GM12878 (cell line): ENCODE measurements at regions not wholly inside any gene's neighbourhood (a gene's known extent, or its start where the extent isn't known, plus 50 kb on each side); places are given as distances from the start of the nearest gene placed in this dataset.

Experiments used
- ATAC-seq: fragments of 200-7000 bp; cut with Tn5 transposase; 3 replicates; pipeline ENCODE4 v1.9.1; 2020; ENCODE audit warnings: mild to moderate bottlenecking, moderate library complexity
- BruUV-seq: library from RNA; stranded (reverse); fragments of 400-500 nt; replicated peaks from 2 replicates; lab custom pipeline; 2021; lab: Mats Ljungman, UMichigan
- CTCF ChIA-PET: fragments of 300-600 bp; sonication (Branson Sonifier 250); formaldehyde crosslinking; extraction: SDS; loops from one replicate; lab custom pipeline; 2021; ENCODE audit warnings: inconsistent platforms; lab: Yijun Ruan, JAX
- POLR2A ChIA-PET: fragments of 350-600 bp; formaldehyde crosslinking; extraction: SDS; loops from one replicate; lab custom pipeline; 2021; ENCODE audit warnings: inconsistent platforms; lab: Charles Lee
- RAD21 ChIA-PET: fragments of 300-600 bp; sonication (Branson Sonifier 250); formaldehyde crosslinking; loops from one replicate; lab custom pipeline; 2023; ENCODE audit warnings: antibody characterized with exemption; ENCODE audit not compliant: unreplicated experiment; lab: Charles Lee
- SMC1A ChIA-PET: fragments of 300-600 bp; sonication (Branson Sonifier 250); formaldehyde crosslinking; loops from one replicate; lab custom pipeline; 2023; ENCODE audit not compliant: unreplicated experiment, uncharacterized antibody; lab: Charles Lee
- DNase-seq: peaks from one replicate; pipeline ENCODE4 v3.0.0-alpha.2; 2011; ENCODE audit warnings: low read depth, low spot score
- FAIRE-seq: peaks from 3 replicates; lab custom pipeline; 2011; peaks lifted over from hg19 to GRCh38; lab: Jason Lieb, UNC
- H2AFZ ChIP-seq: 2 replicates; pipeline ENCODE4 v1.6.0; 2011; ENCODE audit warnings: low read depth, low read length, control low read depth; ENCODE audit not compliant: control insufficient read depth
- H3K27ac ChIP-seq: 2 replicates; pipeline ENCODE4 v1.5.1; 2011; ENCODE audit warnings: control low read depth; ENCODE audit not compliant: control insufficient read depth, insufficient read depth
- H3K27me3 ChIP-seq, 2 experiments: replicated peaks in 1 of 2; 2 replicates each; pipeline versions ENCODE4 v1.6.0 to v1.6.1; 2011; ENCODE audit warnings: low read length in 1 of 2; ENCODE audit not compliant: control insufficient read depth in 2 of 2, insufficient read depth in 2 of 2
- H3K36me3 ChIP-seq, 2 experiments: 2 replicates each; pipeline ENCODE4 v1.5.1; 2011; ENCODE audit warnings: low read length in 1 of 2; ENCODE audit not compliant: control insufficient read depth in 2 of 2, insufficient read depth in 2 of 2
- H3K4me1 ChIP-seq: 2 replicates; pipeline ENCODE4 v1.6.1; 2011; ENCODE audit warnings: mild to moderate bottlenecking, low read length, moderate library complexity, mixed read lengths; ENCODE audit not compliant: control insufficient read depth, insufficient read depth
- H3K4me2 ChIP-seq: 2 replicates; pipeline ENCODE4 v1.6.0; 2011; ENCODE audit warnings: control low read depth; ENCODE audit not compliant: control insufficient read depth, insufficient read depth
- H3K4me3 ChIP-seq: fragments of 200-600 bp; sonication (generic); 2 replicates; pipeline ENCODE4 v1.5.1; 2016
- H3K79me2 ChIP-seq: 2 replicates; pipeline ENCODE4 v1.6.0; 2011; ENCODE audit warnings: low read length; ENCODE audit not compliant: control insufficient read depth, insufficient read depth
- H3K9ac ChIP-seq: 2 replicates; pipeline ENCODE4 v1.8.0; 2011; ENCODE audit warnings: low read length, control low read depth, mixed read lengths; ENCODE audit not compliant: control insufficient read depth, insufficient read depth
- H3K9me3 ChIP-seq: replicated peaks from 3 replicates; pipeline ENCODE4 v1.5.1; 2011; ENCODE audit warnings: mild to moderate bottlenecking, low read length; ENCODE audit not compliant: control insufficient read depth, insufficient read depth
- H4K20me1 ChIP-seq: 2 replicates; pipeline ENCODE4 v1.6.0; 2011; ENCODE audit not compliant: control insufficient read depth, insufficient read depth
- BCL11A ChIP-seq: IDR thresholded peaks from 2 replicates; pipeline ENCODE4 v1.6.1; 2011; ENCODE audit warnings: low read depth, low read length
- CHD4 ChIP-seq: fragments of 200-600 bp; sonication (generic); IDR thresholded peaks from 2 replicates; pipeline ENCODE4 v1.6.1; 2016; ENCODE audit warnings: mild to moderate bottlenecking
- DPF2 ChIP-seq: fragments of 450-650 bp; IDR thresholded peaks from 2 replicates; pipeline ENCODE4 v1.6.1; 2017; ENCODE audit warnings: mild to moderate bottlenecking
- EP300 ChIP-seq, 2 experiments: fragments of 150-350 bp in 1 of 2; IDR thresholded peaks; 2 replicates each; pipeline ENCODE4 v1.6.1; 2011 to 2012; ENCODE audit warnings: low read depth in 2 of 2, low read length in 2 of 2, borderline replicate concordance in 1 of 2, improper control_type of control experiment in 1 of 2, inconsistent platforms in 1 of 2; ENCODE audit not compliant: control insufficient read depth in 1 of 2
- HDAC6 ChIP-seq: fragments of 200-600 bp; sonication (generic); IDR thresholded peaks from one replicate; pipeline ENCODE4 v1.8.0; 2017; ENCODE audit warnings: antibody characterized with exemption; ENCODE audit not compliant: unreplicated experiment
- IKZF1 ChIP-seq: fragments of 450-650 bp; conservative IDR thresholded peaks from 2 replicates; pipeline ENCODE4 v1.6.1; 2017; ENCODE audit warnings: antibody characterized with exemption, mild to moderate bottlenecking
- SIX5 ChIP-seq: IDR thresholded peaks from 2 replicates; pipeline ENCODE4 v1.6.1; 2011; ENCODE audit warnings: mild to moderate bottlenecking, low read depth, low read length, moderate library complexity; ENCODE audit not compliant: severe bottlenecking
- SMC3 ChIP-seq: IDR thresholded peaks from 2 replicates; pipeline ENCODE4 v1.6.1; 2011; ENCODE audit warnings: low read length, improper control_type of control experiment, borderline replicate concordance
- TCF7 ChIP-seq: IDR thresholded peaks from 2 replicates; pipeline ENCODE4 v1.6.1; 2014; ENCODE audit warnings: antibody characterized with exemption, borderline replicate concordance
- ZNF217 ChIP-seq: fragments of 450-650 bp; IDR thresholded peaks from 2 replicates; pipeline ENCODE4 v1.6.1; 2017; ENCODE audit warnings: antibody characterized with exemption, mild to moderate bottlenecking
- WGBS: methylation state at CpG from one replicate; pipeline ENCODE4 v1.1.6; 2016; ENCODE audit warnings: low lambda C conversion rate; ENCODE audit not compliant: insufficient replicate concordance, insufficient coverage; ENCODE audit errors: missing lambda C conversion rate; 5-methylcytosine and 5-hydroxymethylcytosine counted together
- in situ Hi-C: fragments of 300-500 bp; cut with MboI; formaldehyde crosslinking; loops from 9 replicates; pipeline ENCODE4 v1.14.3; 2018; ENCODE audit warnings: mixed read lengths
- intact Hi-C: fragments of 100-400 bp; cut with micrococcal nuclease; formaldehyde crosslinking; loops from one replicate; pipeline ENCODE4 v1.14.2; 2022; ENCODE audit not compliant: unreplicated experiment
- TF ChIP-seq, protein P1 (sequence below): fragments of 450-650 bp; IDR thresholded peaks from 2 replicates; pipeline ENCODE4 v1.6.1; 2018; ENCODE audit warnings: borderline replicate concordance, mild to moderate bottlenecking; ENCODE audit not compliant: partially characterized antibody
- TF ChIP-seq, protein P2 (sequence below): fragments of 450-650 bp; IDR thresholded peaks from 2 replicates; pipeline ENCODE4 v1.6.1; 2017; ENCODE audit warnings: mild to moderate bottlenecking, moderate library complexity

GRCh38 chr20:40120827-40121226 is 568.2 kb downstream of the MAFB start:
- Histone ChIP-seq H3K27me3 (peaks cover 0 to 2% of the 10 kb centered on the region in 2 experiments; a peak in 3 of 4 replicates), H3K4me3 (no peak overlapping the region), H4K20me1 (no peaks in the 10 kb centered on the region), H3K9me3 (no peaks in the 10 kb centered on the region), H3K79me2 (no peaks in the 10 kb centered on the region), H3K36me3 (no peaks in the 10 kb centered on the region), H3K9ac (no peak overlapping the region), H2AFZ (no peak overlapping the region), H3K27ac (no peak overlapping the region), H3K4me2 (no peak overlapping the region), H3K4me1 (no peaks in the 10 kb centered on the region)
- intact Hi-C loops, result no loop called here
- FAIRE-seq, result no peak
- in situ Hi-C loops, result no loop called here
- POLR2A ChIA-PET, result no interaction called here
- RAD21 ChIA-PET, result no interaction called here
- SMC1A ChIA-PET, result no interaction called here
- WGBS, result 3% methylated on average over 2 of the region's 2 CpGs
- no peak for DNase-seq
- no peak for ATAC-seq
- TF ChIP-seq, protein P1, sequence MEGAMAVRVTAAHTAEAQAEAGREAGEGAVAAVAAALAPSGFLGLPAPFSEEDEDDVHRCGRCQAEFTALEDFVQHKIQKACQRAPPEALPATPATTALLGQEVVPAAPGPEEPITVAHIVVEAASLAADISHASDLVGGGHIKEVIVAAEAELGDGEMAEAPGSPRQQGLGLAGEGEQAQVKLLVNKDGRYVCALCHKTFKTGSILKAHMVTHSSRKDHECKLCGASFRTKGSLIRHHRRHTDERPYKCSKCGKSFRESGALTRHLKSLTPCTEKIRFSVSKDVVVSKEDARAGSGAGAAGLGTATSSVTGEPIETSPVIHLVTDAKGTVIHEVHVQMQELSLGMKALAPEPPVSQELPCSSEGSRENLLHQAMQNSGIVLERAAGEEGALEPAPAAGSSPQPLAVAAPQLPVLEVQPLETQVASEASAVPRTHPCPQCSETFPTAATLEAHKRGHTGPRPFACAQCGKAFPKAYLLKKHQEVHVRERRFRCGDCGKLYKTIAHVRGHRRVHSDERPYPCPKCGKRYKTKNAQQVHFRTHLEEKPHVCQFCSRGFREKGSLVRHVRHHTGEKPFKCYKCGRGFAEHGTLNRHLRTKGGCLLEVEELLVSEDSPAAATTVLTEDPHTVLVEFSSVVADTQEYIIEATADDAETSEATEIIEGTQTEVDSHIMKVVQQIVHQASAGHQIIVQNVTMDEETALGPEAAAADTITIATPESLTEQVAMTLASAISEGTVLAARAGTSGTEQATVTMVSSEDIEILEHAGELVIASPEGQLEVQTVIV, result no peak
- TF ChIP-seq CHD4, result no peak
- no peak for TF ChIP-seq TCF7
- TF ChIP-seq, protein P2, sequence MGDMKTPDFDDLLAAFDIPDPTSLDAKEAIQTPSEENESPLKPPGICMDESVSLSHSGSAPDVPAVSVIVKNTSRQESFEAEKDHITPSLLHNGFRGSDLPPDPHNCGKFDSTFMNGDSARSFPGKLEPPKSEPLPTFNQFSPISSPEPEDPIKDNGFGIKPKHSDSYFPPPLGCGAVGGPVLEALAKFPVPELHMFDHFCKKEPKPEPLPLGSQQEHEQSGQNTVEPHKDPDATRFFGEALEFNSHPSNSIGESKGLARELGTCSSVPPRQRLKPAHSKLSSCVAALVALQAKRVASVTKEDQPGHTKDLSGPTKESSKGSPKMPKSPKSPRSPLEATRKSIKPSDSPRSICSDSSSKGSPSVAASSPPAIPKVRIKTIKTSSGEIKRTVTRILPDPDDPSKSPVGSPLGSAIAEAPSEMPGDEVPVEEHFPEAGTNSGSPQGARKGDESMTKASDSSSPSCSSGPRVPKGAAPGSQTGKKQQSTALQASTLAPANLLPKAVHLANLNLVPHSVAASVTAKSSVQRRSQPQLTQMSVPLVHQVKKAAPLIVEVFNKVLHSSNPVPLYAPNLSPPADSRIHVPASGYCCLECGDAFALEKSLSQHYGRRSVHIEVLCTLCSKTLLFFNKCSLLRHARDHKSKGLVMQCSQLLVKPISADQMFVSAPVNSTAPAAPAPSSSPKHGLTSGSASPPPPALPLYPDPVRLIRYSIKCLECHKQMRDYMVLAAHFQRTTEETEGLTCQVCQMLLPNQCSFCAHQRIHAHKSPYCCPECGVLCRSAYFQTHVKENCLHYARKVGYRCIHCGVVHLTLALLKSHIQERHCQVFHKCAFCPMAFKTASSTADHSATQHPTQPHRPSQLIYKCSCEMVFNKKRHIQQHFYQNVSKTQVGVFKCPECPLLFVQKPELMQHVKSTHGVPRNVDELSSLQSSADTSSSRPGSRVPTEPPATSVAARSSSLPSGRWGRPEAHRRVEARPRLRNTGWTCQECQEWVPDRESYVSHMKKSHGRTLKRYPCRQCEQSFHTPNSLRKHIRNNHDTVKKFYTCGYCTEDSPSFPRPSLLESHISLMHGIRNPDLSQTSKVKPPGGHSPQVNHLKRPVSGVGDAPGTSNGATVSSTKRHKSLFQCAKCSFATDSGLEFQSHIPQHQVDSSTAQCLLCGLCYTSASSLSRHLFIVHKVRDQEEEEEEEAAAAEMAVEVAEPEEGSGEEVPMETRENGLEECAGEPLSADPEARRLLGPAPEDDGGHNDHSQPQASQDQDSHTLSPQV, result no peak
- TF ChIP-seq DPF2, result no peak
- no peak for TF ChIP-seq SIX5
- TF ChIP-seq SMC3, result no peak
- TF ChIP-seq BCL11A, result no peak
- no peak for TF ChIP-seq ZNF217
- no peak for TF ChIP-seq EP300 (IDR thresholded peaks at IDR 0.05; ENCODE audit: borderline replicate concordance in 1 of 2, control insufficient read depth in 1 of 2, low read depth in 2 of 2, low read length in 2 of 2)
- no peak for TF ChIP-seq HDAC6
- no peak for TF ChIP-seq IKZF1
- BruUV-seq, result no TSS peak
- CTCF ChIA-PET, result interaction anchor here (0.7 kb wide), 1 partner anchor 40 kb away, joined by 3 read pairs; no protein-coding TSS in a partner anchor
